Umbilical cord (tissue), 1 donor: ENCODE measurements at regions not wholly inside any gene's neighbourhood (a gene's known extent, or its start where the extent isn't known, plus 50 kb on each side); places are given as distances from the start of the nearest gene placed in this dataset.

Experiments
- DNase-seq: peaks from one replicate; pipeline ENCODE4 v3.0.0-alpha.2; 2015; ENCODE audit warnings: low spot score

DNA sequence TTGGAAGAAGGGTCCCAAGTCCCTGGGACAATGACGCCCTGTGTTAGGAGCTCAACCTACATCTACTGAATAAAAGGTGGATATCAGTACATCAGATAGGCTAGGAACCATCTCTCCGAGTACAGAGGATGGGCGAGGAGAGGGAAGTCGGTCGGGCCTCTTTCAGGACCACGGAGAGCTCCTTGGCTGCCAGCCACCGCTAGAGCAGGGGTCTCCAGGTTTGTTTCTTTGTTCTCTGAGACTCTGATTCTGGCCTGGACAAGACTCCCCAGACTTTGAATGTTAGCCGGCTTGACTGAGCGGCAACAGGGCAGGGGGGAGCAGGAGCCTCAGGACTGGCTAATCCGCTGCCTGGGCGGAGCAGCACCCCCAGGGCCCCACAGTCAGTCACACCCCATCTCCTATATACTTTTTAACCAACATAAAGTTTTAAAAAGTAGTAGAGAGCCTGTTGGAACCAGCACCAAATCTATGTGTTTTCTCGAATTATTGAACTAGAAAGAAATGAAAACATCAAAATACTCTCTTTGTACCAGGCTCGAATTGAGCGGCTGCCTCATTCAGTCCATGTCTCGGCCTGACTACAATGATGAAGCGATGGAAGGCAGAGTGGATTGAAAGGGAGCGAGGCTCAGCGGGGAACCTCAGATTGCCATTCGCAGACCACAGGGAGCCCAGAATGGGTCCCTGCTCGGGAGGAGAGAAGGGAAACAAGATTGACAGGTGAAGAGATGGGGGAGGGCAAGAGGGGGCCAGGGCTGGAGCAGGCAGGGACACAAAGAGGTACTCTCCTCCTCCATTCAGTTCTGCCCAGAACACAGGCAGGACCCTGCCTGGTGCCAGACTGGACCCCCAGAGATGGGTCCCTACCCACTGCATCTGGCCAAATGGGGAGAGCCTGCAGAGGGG lies 131.6 kb downstream of the TPRA1 start:
- peak; percentile 10 for DNase-seq

DNA sequence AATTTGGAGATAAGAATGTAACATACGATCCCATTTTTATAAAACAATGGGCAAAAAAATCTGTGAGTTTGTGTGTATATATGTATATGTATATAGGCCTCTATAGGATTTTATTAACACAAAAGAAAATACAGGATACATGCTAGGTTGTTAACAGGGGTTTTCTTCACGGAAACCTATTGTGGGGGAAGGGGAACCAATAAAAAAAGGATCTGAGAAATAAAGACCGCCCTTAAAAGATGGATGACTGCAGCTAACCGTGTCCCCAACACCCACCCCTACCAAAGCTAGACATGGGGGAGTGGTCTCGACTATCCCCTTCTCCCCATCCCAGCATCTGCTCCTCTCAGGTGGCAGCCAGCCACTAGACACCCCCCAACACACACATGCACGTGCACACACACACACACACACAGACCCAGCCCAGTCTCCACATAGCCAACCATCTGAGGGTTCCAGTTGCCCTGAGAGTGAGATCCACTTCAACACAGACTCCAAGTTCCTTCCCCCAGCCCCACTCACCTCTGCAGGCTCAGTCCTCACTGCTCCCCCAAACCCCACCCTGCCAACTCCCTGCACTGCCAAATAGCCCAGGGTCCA lies 132.9 kb downstream of the TPRA1 start:
- DNase-seq, result no peak

DNA sequence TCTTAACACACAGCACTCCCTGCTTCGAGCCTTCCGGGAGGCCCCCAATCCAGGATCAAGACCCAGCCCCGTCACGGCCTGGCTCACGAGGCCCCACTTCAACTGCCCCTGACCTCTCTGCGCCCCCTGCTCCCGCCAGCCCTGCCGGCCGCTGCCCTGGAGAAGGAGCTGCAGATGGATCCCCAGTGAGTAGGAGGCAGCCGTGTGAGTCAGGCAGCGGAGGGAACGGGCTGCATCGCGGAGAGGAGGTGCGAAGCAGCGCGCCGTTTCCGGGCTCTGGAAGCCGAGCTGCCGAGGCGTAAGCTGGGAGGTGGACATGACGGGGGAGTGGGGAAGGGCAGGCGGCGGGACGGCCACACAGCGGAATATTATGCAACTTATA lies 133.4 kb downstream of the TPRA1 start:
- peak; percentile 13 for DNase-seq

DNA sequence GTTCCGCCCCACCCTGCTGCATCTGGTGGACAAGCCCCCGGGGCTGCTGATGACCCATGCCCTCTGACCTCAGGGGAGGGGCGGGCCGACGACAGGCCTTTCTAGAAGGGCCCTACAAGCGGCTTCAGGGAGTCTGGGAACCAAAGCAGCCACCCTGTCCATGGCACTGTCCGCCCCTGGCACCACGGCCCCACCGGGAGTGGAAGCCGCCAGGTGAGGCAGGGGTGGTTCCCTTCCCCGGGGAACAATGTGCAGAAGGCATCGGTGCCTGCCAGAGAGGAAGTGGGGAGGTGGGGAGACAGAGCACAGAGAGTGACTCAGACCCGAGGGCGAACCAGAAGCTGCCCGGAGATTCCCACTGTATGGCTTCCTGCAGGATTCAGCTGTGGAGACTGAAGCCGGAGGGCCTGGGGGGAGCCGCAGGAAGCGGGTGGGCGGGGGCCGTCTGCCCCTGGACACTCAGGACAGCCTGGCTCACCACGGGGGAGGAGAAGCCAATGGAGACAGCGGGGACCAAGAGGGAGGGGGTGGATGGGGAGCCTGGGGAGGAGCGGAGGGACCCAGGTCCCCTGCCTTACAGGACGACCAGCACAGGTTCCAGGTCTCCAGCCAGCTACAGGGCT lies 134.0 kb downstream of the TPRA1 start:
- DNase-seq, result peak; percentile 8

DNA sequence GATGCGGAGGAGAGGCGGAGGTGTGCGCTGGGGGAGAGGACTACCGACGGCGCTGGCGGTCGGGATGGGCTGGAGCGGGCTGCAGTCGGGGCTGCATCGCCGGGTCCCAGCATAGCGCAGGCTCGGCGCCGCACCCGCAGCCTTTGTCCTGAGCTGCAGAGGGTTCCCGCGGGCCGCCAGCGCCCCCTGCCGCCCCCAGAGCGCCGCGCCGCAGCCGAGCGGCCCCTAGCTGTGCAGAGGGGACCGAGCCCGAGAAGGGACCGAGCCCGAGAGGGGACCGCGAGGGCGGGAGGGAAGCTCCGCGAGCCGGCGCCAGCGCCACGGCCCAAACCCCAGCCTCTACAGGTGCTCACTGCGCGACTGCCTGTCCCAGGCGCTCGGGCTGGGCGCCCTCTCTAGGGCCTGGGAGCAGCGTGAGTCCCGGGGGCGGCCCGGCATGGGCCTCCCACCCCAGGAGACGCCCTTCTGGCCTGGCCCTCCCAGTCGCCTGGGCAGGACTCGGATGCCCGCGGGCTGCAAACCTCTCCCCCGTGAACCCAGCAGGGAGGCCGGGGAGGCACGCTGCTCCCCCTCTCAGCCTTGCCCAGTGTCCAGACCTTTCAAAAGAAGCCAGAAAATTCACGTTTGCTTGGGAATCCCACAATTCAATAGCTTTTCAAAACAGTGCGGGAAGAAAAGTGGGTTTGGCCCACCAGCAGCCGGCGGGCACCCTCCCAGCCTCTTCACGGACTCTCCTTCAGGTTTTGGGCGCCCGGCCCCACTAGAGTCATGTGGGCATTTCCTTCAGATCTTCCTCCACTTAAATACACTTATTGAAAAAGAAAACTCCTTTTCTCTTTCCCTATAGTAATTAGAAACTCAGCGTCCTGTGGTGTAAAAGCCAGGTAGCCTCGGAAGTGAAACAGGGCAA lies 134.7 kb downstream of the TPRA1 start:
- peak; percentile 37 for DNase-seq

DNA sequence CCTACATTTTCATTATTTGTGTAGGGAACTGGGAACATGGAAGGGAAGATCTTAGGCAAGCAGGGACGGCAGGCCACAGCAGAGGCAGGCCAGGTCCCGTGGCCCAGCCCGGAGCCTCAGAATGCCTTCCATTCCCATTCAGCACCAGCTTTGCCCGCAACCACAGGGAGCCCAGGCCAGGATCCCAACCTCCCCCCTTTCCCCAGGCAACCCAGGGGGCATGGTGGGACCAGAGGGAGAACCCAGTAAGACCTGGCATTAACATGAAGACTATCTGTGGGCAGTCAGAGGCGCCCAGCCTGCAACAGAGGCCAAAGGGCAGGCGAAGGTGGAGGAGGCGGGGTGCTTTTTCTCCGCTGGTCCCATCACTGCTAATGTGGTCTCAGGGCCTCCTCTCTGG lies 135.6 kb downstream of the TPRA1 start:
- no peak for DNase-seq

DNA sequence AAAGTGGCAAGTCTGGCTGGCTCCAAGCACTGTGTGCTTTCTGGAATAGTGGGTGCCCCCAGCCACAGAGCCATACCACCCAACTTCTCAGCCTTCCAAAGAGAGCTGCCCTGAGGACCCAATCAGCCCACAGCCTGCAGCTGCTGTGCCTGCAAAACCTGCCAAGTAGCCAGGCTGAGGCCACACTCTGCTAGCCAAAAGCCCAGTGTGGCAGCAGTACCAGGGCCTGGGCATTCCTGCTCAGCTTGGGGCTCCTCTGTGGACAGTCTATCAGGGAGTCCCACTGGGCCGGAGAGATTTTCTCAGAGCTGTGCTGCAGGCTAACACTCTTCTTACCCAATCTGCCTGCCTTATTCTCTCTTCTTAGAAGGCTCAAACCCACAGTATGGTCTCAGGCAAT lies 136.5 kb downstream of the TPRA1 start:
- no peak for DNase-seq

DNA sequence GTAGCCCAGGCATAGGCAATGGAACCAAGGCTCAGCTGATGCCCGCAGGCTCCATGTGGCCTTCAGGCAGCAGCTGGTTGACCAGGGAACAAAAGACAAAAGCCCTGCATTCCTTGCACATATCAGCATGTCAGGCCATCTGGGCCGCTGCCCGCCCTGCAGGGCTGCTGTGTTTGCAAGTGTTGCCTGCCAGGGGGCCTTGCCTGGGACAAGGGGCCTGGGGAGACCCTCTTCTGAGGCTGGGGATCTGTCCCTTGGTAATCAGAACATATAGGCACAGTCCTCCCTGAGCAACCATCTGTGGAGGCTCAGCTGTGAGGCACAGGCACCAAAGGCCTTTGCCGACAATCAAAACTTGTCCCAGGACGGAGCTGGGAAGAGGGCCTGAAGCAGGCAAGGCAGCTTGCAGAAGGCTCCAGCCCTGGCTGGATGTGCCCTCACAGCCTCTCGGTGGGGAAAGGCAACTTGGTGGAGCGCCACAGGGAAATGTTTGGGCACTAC lies 138.2 kb downstream of the TPRA1 start:
- DNase-seq, result no peak

DNA sequence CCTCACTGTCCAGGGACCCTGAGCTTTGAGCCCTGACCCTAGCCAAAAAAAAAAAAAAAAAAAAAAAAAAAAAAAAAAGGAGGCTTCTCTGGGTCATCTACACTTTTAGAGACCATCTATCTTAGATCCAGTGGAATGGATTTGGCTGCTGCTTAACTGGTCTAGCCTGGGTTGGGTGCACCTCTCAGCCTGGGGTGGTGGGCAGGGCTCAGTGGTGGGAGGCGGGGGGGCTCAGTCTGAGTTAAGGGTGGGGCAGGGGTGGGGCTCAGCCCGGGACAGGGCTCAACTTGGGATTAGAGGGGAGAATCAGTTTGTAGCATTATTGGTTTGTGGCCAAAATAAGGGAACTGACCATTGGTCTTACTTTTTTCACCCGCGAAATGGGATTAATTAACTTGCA lies 139.2 kb downstream of the TPRA1 start:
- no peak for DNase-seq

DNA sequence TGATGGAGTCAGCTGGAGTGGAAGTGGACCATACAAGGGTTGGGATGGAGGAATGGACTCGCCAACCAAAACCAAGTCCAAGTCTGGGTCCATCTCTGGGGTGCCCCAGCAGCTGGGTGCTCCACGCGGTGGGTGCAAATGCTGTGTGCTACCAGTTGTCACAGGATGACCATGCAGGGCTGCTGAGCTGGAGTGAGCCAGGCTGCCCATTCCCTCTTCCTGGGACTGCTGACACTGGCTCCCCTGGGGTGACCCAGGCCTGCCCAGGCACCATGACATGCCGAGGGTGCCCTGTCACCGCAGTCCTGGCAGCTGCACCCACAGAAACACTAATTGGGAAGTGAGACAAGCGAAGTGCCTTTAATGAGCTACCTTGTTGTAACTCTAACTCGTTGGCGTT lies 140.2 kb downstream of the TPRA1 start:
- no peak for DNase-seq

DNA sequence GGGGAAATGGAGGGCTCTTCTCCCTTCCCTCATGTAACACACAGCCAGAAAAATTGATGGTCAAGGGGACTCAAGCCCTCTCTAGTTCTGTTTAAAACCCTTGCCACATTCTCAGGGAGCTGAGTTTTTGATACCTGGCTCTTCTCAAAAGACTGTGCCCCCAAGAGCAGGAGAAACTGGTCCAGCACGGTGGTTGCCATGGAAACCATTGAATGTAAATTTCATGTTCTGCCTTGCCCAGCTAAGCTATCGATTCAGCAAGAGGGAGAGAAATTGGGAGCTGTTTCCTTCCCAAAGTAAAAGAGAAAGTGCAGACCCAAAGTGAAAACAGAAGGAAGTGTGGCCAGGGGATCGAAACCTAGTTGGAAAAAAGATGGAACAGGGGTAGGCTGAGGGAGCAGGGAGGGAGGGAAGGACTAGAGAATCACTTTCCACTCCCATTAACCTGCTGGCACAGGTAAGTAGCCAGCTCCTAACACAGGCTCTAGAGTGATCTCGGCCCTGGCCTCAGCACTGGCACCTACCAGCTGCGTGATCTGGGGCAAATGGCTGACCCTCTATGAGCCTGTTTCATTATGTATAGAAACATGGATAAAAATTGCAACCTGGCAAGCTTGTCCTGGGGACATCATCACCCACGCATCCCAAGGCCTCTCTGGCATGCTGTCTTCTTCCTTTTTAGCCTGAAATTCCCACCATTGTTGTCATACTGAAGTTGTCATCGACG lies 140.9 kb downstream of the TPRA1 start:
- DNase-seq, result no peak

DNA sequence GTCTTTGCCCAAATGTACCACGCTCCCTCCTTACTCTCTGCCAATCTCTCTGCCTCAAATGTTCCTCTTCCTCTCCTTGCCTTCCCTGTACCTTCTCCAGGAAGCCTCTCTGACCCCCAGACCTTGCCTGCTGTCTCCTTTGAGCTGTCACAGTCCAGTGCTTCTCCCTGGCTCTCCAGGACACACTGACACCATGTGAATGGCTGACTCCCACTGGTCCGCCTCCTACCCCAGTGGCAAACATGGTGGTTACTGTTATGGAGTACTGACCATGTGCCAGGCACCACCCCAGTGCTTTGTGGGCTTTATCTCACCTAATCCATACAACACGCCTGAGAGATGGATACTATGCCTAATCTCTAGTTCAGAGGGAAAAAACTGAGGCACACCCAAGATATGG lies 141.9 kb downstream of the TPRA1 start:
- no peak for DNase-seq

DNA sequence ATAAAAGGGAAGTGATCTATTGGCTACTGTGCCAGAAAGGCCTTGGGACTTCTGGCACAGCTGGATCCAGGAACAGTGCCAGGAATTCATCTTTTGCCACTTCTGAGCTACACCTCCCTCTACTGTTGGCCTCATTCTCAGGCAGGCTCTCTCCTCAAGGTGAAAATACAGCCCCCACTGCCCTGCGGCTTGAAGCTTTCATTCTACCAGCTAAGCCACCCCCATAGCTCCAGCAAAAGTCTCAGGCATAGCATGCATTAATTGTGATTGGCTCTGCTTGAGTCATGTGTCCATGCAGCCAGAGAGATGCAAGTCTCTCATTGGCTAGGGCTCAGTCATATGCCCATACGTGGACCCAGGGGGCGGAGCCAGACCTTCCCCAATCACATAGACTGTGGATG lies 142.4 kb downstream of the TPRA1 start:
- no peak for DNase-seq

DNA sequence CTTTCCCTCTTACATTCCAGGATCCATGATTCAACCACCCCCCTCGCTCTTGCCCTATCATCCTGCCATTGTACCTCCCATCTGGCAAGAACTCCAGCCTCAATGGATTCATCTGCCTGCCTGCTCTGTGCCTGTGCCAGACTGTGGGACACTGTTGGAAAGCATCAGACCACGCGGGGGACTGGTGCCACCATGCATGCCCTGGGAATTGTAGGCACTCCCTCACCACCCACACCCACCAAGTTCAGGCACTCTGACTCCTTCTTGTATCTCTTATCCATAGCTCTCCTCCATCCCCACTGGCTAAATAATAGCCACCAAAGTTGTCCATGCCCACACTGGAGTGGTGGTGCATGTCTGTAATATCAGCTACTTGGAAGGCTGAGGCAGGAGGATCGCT lies 143.8 kb downstream of the TPRA1 start:
- no peak for DNase-seq

DNA sequence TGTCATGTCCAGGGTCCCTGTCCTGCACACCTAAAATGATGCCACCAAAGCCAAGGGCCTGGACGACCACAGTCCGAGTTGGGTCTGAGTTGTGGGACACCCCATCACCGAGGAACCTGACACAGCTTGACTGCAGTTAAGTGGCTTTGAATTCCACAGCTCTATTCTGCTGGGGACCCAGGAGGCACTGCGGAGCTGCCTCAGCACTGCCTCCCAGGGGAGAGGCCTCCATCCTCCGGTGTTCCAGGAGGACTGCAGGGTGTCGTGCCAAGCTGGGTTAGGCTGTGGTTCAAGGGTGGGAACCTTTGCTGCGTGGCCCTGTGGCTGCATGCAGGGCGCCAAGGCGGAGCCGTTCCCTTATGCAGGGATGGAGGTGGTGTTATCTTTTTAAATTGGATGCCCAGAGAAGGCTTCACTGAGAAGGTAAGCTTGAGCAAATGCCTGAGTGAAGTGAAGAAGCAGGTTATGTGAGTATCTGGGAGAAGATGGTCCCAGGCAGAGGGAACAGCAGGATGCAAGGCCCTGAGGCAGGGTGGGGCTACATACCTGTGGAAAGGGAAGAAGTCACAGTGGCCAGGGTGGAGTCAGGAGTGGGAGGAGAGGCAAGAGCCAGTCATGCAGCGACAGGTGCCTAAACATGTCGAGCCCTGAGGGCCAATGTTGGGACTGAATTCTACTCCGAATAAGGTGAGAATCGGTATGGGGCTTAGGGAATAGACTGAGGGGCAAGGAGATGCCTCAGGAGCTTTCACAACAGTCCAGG lies 144.8 kb downstream of the TPRA1 start:
- DNase-seq, result no peak

DNA sequence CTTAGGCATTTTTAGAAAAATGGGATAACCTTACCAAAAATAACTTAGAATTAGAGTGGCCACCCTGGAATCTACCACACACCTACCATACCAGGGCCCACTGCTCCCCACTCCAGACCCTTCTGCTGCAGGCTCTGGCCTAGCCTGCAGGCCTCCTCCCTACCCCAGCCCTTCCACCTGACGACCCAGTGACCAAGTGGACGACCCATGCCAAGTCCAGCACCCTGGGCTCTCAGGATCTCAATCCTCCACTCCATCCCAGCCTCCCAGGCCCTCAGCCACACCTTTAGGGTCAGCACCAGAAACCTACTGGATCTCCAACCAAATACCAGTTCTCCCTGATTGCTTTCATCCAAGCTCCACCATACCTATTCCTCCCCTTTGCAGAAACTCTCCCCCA lies 145.8 kb downstream of the TPRA1 start:
- no peak for DNase-seq

DNA sequence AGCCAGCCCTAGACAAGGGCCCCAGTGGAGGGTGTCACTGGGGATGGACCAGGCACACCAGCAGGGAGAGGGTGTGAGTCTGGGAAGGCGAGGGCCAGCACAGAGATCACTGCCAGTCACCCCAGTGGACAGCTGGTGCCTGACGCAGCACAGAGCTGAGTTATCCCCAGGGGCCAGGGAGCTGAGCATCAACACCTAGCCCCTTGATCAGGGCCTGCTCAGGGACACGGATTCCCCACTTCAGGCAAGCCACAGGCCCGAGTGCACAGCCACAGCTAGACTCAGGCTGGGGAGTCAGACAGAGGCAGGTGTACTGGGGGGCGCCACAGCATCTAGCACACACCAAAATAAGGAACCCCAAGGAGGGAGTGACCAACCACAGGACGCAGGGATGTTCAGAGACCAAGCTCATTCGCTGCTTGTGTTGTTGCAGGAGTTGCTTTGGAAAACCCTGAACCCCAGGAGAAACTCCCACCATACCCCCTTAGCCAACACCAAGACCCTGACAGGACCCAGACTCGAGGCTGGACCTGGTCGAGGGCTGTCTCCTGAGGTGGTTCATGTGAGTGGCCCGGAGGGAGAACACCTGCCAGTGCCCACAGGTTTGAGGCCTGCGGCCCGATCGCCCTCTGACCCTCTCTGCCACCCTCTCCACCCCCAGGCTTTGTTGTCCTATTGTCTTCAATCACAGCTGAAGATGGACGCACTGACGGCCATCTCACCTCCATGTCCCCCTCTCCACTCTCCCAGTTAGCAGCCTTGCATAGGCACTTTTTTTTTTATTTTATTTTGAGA lies 146.8 kb downstream of the TPRA1 start:
- no peak for DNase-seq

DNA sequence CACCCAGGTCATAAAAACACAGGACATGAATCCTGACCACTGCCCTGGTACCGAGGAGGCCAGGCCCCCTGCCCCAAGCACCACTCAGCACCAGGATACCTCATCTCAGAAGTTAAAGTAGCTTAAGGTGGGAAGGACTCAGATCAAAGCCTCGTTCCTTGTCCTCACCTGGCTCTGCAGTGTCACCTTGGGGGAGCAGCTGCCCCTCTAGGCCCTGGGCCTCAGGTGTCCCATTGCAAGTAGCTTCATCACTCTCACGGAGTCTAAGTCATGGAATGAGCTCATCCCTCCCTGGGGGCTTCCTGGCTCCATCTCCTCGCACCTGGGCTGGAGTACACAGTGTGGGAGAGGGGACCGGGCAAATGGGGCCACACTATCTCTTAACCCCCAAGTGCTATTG lies 148.0 kb downstream of the TPRA1 start:
- no peak for DNase-seq

DNA sequence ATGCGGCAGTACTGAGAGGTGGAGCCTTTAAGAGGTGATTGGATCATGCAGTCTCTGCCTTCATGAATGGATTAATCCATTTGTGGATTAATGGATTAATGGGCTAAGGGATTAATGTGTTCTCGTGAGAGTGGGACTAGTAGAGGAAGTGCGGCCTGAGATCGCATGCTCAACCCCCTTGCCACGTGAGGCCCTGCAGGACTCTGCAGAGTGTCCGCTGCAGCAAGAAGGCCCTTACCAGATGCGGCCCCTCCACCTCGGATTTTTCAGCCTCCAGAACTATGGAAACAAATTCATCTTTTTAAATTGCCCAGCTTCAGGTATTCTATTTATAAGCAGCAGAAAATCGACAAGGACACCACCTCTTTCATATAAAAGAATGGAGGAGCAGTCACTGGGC lies 148.8 kb downstream of the TPRA1 start:
- DNase-seq, result no peak
